ENCODE measurements at regions not wholly inside any gene's neighbourhood (a gene's known extent, or its start where the extent isn't known, plus 50 kb on each side); places are given as distances from the start of the nearest gene placed in this dataset.

DNA sequence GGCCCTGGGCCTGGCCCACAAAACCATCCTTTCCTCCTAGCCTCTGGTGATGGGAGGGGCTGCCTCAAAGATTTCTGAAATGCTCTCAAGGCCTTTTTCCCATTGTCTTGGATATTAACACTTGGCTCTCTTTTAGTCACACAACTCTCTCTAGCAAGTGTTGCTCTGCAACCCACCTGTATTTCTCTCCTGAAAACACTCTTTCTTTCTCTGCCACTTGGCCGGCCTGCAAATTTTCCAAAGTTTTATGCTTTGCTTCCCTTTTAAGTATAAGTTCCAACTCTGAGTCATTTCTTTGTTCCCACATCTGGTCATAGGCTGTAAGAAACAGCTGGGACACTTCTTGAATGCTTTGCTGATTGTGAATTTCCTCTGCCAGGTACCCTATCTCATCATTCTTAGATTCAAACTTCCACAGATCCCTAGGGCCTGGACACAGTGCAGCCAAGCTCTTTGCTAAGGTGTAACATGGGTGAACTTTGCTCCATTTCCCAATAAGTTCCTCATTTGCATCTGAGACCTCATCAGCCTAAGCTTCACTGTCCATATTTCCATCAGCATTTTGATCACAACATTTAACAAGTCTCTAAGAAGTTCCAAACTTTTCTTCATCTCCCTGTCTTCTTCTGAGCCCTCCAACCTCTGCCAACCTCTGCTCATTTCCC, 93.8 kb downstream of the TRIM29 start:
- ChIA-PET POLR2A (no interaction called here), CTCF (interaction anchor here (1.2 kb wide), 1 partner anchor 42 kb away, joined by 3 read pairs; no protein-coding TSS in a partner anchor)
- no peak overlapping the region for H3K4me2 ChIP-seq (ENCODE audit: insufficient read depth, low read length)
- H3K9me1 ChIP-seq (replicated peaks; ENCODE audit: control insufficient read depth, extremely low read depth, insufficient read depth, low read length), result no peaks in the 10 kb centered on the region
- FAIRE-seq (no peak), DNase-seq (ENCODE audit: low read depth, low spot score) (no peak)
- H3K36me3 ChIP-seq (ENCODE audit: control insufficient read depth in 2 of 2, extremely low read depth in 1 of 2, insufficient read depth in 2 of 2, low read length in 2 of 2), result no peaks in the 10 kb centered on the region
- H3K9me3 ChIP-seq (replicated peaks; ENCODE audit: control insufficient read depth, insufficient read depth, low read length), result no peaks in the 10 kb centered on the region
- no TSS peak for BruUV-seq (replicated peaks)
- H4K20me1 ChIP-seq (replicated peaks; ENCODE audit: control insufficient read depth, extremely low read depth, insufficient read depth, low read length), result no peaks in the 10 kb centered on the region
- H3K27me3 ChIP-seq (ENCODE audit: control insufficient read depth in 2 of 2, insufficient read depth in 2 of 2, low read length in 2 of 2), result no peaks in the 10 kb centered on the region
- intact Hi-C loops (cut with micrococcal nuclease) (no loop called here), dilution Hi-C loops (cut with MboI; ENCODE audit: extremely low pct_ligation_motif_present, low sequenced_read_pairs) (no loop called here)
- H3K4me1 ChIP-seq (ENCODE audit: control insufficient read depth, extremely low read depth, insufficient read depth, low read length), result no peaks in the 10 kb centered on the region
- TF ChIP-seq EZH2 (IDR thresholded peaks at IDR 0.05; ENCODE audit: borderline replicate concordance, low read depth, low read length, severe bottlenecking) (no peak), MAX (IDR thresholded peaks at IDR 0.05; ENCODE audit: insufficient read depth, insufficient read length) (no peak), FOS (IDR thresholded peaks at IDR 0.05; ENCODE audit: borderline replicate concordance, insufficient read depth, low read length) (no peak), POLR2AphosphoS5 (IDR thresholded peaks at IDR 0.05; ENCODE audit: insufficient read depth, low read depth, low read length) (no peak), JUN (IDR thresholded peaks at IDR 0.05; ENCODE audit: borderline replicate concordance, insufficient read depth, insufficient read length, low read depth) (no peak), CTCF (IDR thresholded peaks at IDR 0.05; ENCODE audit: extremely low read depth in 1 of 2, insufficient read depth in 1 of 2, low read depth in 1 of 2, low read length in 2 of 2) (no peak), MYC (IDR thresholded peaks at IDR 0.05; ENCODE audit: low read depth, low read length) (no peak), POLR2A (IDR thresholded peaks at IDR 0.05; ENCODE audit: low read depth, low read length) (no peak), GATA2 (IDR thresholded peaks at IDR 0.05; ENCODE audit: insufficient read depth, insufficient read length, low read depth, low read length) (no peak)
- H2AFZ ChIP-seq (ENCODE audit: low read depth, low read length), result no peak overlapping the region
- H3K79me2 ChIP-seq (ENCODE audit: control insufficient read depth, insufficient read depth, low read length), result no peaks in the 10 kb centered on the region
- no peak overlapping the region for H3K27ac ChIP-seq (ENCODE audit: insufficient read depth, low read depth, low read length)
- H3K4me3 ChIP-seq (replicated peaks in 1 of 3; ENCODE audit: insufficient read depth in 1 of 3, low read depth in 1 of 3, low read length in 3 of 3), result no peak overlapping the region
- no peak overlapping the region for H3K9ac ChIP-seq (replicated peaks; ENCODE audit: extremely low read depth, insufficient read depth, low read length)

Measured in endothelial cell of umbilical vein (primary cell).